ENCODE measurements at regions not wholly inside any gene's neighbourhood (a gene's known extent, or its start where the extent isn't known, plus 50 kb on each side); places are given as distances from the start of the nearest gene placed in this dataset.
A peak's percentile ranks its signal among the peaks of the same experiment; 100 is the strongest.

- peaks cover 5 to 23% (median 15%) of the 10 kb centered on the region in 4 donors for H3K4me1 ChIP-seq (ENCODE audit: control insufficient read depth in 4 of 4, insufficient read depth in 4 of 4, low read length in 3 of 4)
- WGBS: 56% methylated on average over 4 of the region's 4 CpGs
These were observed 58.5 kb upstream of the LMCD1 start for GRCh38 chr3:8442993-8443650.

GRCh38 chr3:8443829-8444791, 57.5 kb upstream of the LMCD1 start:
- WGBS: 20% methylated on average over 15 of the region's 15 CpGs

More at GRCh38 chr3:8442993-8443650, 58.5 kb upstream of the LMCD1 start:
- H3K4me3 ChIP-seq (ENCODE audit: low read depth in 1 of 3, low read length in 3 of 3): no peak overlapping the region
- no peak for TF ChIP-seq HNF4G (IDR thresholded peaks at IDR 0.05)
- TF ChIP-seq RAD21 (IDR thresholded peaks at IDR 0.05): peak in 1 of 2 donors; percentile 13
- TF ChIP-seq RXRA (IDR thresholded peaks at IDR 0.05): peak in 1 of 2 donors; percentile 6
- no peak for TF ChIP-seq ATF3 (IDR thresholded peaks at IDR 0.05)
- no peak for DNase-seq (ENCODE audit: low spot score)
- H3K9ac ChIP-seq (ENCODE audit: low read depth in 1 of 2, low read length in 2 of 2): peak overlapping the region in 1 of 2 donors; percentile 12
- no peaks in the 10 kb centered on the region for H3K36me3 ChIP-seq (ENCODE audit: control insufficient read depth in 4 of 4, insufficient read depth in 3 of 4, low read depth in 1 of 4, low read length in 3 of 4)
- H3K9me3 ChIP-seq (ENCODE audit: control insufficient read depth in 4 of 4, low read length in 3 of 4): no peaks in the 10 kb centered on the region
- no peaks in the 10 kb centered on the region for H3K27me3 ChIP-seq (ENCODE audit: control insufficient read depth in 4 of 4, insufficient read depth in 4 of 4, low read length in 3 of 4)
- H3K27ac ChIP-seq (ENCODE audit: low read depth in 1 of 2, low read length in 2 of 2): peak overlapping the region in 1 of 2 donors; percentile 40

More at GRCh38 chr3:8443829-8444791, 57.5 kb upstream of the LMCD1 start:
- H3K36me3 ChIP-seq (ENCODE audit: control insufficient read depth in 4 of 4, insufficient read depth in 3 of 4, low read depth in 1 of 4, low read length in 3 of 4): no peaks in the 10 kb centered on the region
- peaks cover 5 to 23% (median 15%) of the 10 kb centered on the region in 4 donors for H3K4me1 ChIP-seq (ENCODE audit: control insufficient read depth in 4 of 4, insufficient read depth in 4 of 4, low read length in 3 of 4)
- H3K27me3 ChIP-seq (ENCODE audit: control insufficient read depth in 4 of 4, insufficient read depth in 4 of 4, low read length in 3 of 4): no peaks in the 10 kb centered on the region
- TF ChIP-seq FOXA2 (IDR thresholded peaks at IDR 0.05) (peak; percentile 95), TAF1 (conservative IDR thresholded peaks at IDR 0.05) (no peak), JUND (IDR thresholded peaks at IDR 0.05) (peak; percentile 81 to 86), ATF3 (IDR thresholded peaks at IDR 0.05) (peak; percentile 70), GABPA (IDR thresholded peaks at IDR 0.05 in 1 of 2, conservative IDR thresholded peaks at IDR 0.05 in 1 of 2) (peak in 1 of 2 donors; percentile 53), REST (IDR thresholded peaks at IDR 0.05) (peak; percentile 59), RAD21 (IDR thresholded peaks at IDR 0.05) (peak; percentile 68 to 80), CTCF (IDR thresholded peaks at IDR 0.05; ENCODE audit: low read depth, low read length, missing input control) (no peak), NR2F2 (IDR thresholded peaks at IDR 0.05) (peak; percentile 77), EGR1 (IDR thresholded peaks at IDR 0.05; ENCODE audit: low read depth in 2 of 2) (peak in 1 of 2 donors; percentile 73), SP1 (IDR thresholded peaks at IDR 0.05) (peak; percentile 97), MAX (IDR thresholded peaks at IDR 0.05) (peak; percentile 95), YY1 (IDR thresholded peaks at IDR 0.05) (peak; percentile 51), HNF4G (IDR thresholded peaks at IDR 0.05) (peak; percentile 16), RXRA (IDR thresholded peaks at IDR 0.05) (peak; percentile 90 to 92), HNF4A (conservative IDR thresholded peaks at IDR 0.05) (peak; percentile 77 to 85), FOXA1 (IDR thresholded peaks at IDR 0.05) (peak; percentile 98), ZBTB33 (IDR thresholded peaks at IDR 0.05) (peak; percentile 53)
- H3K27ac ChIP-seq (ENCODE audit: low read depth in 1 of 2, low read length in 2 of 2): peak overlapping the region; percentile 82 to 89
- peak overlapping the region in 1 of 2 donors; percentile 61 for H3K9ac ChIP-seq (ENCODE audit: low read depth in 1 of 2, low read length in 2 of 2)
- H3K9me3 ChIP-seq (ENCODE audit: control insufficient read depth in 4 of 4, low read length in 3 of 4): no peaks in the 10 kb centered on the region
- peak; percentile 70 for DNase-seq (ENCODE audit: low spot score)
- H3K4me3 ChIP-seq (ENCODE audit: low read depth in 1 of 3, low read length in 3 of 3): no peak overlapping the region
